Prostate gland (tissue), 2 donors: ENCODE measurements at regions not wholly inside any gene's neighbourhood (a gene's known extent, or its start where the extent isn't known, plus 50 kb on each side); places are given as distances from the start of the nearest gene placed in this dataset.

Experiments
- CTCF ChIP-seq, 4 experiments: fragments of 200-600 bp in 2 of 4; fragments of 450-650 bp in 2 of 4; sonication (generic) in 2 of 4; IDR thresholded peaks; 1 replicate in 3 of 4; 2 replicates in 1 of 4; pipeline ENCODE4 v1.5.1; 2016 to 2019; ENCODE audit warnings: antibody characterized with exemption in 4 of 4, mild to moderate bottlenecking in 2 of 4, moderate library complexity in 2 of 4
- POLR2A ChIP-seq: fragments of 450-650 bp; IDR thresholded peaks from one replicate; pipeline ENCODE4 v1.6.1; 2016; ENCODE audit warnings: antibody characterized with exemption, mild to moderate bottlenecking
- POLR2AphosphoS5 ChIP-seq: sonication (generic); formaldehyde crosslinking; IDR thresholded peaks from one replicate; pipeline ENCODE4 v1.6.1; 2017; ENCODE audit warnings: antibody characterized with exemption

GRCh38 chr12:124391340-124392261, 96.7 kb downstream of the RFLNA start:
- TF ChIP-seq POLR2AphosphoS5 = no peak
- TF ChIP-seq CTCF (IDR thresholded peaks at IDR 0.05) = no peak
- TF ChIP-seq POLR2A = no peak
